Fibroblast of mammary gland (primary cell): ENCODE measurements at regions not wholly inside any gene's neighbourhood (a gene's known extent, or its start where the extent isn't known, plus 50 kb on each side); places are given as distances from the start of the nearest gene placed in this dataset.

ENCODE experiments used
- DNase-seq: peaks from one replicate; pipeline ENCODE4 v3.0.0-alpha.2; 2010; ENCODE audit warnings: low read depth
- H3K4me3 ChIP-seq: 2 replicates; pipeline ENCODE4 v1.5.1; 2011; ENCODE audit warnings: low read depth, mild to moderate bottlenecking, low read length, moderate library complexity; ENCODE audit not compliant: control insufficient read depth
- TF ChIP-seq, protein P1 (sequence below): conservative IDR thresholded peaks from 2 replicates; pipeline ENCODE4 v1.5.1; 2011; ENCODE audit warnings: low read depth, low read length, inconsistent platforms; ENCODE audit not compliant: control insufficient read depth, insufficient read depth

DNA sequence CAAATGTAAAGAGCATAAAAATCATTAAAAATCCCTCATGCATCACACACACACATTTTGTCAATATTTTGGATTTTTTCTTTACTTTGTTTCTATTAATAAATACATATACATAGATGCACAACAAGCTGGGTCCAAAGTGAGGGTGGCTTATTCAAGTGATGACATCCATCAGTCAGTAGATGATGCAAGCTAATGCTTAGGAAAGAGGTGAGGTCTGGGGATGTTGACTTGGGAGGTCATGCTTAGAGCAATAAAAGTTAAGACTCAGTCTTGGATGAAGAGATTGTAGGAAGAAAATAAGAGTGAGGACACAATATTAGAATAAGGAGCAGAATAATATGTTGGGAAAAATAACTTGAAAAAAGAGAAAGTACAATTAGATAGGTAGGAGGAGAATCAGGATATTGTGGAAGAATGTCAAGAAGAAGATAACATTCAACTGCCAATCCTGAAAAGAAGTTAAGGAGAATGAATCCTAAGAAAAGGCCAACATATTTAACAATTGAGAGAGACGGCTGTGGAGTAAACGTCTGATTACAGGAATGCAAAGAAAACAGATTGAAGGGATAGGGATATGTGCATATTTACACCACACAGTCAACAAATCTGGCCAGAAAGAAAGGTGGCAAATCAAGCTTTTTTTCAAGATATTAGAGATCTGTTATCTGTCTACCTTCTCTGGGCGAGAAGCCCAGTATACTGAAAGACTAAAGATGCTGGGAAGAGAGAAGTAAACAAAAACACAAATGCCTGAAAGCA is 111.0 kb upstream of the TJP1 start:
- TF ChIP-seq, protein P1, sequence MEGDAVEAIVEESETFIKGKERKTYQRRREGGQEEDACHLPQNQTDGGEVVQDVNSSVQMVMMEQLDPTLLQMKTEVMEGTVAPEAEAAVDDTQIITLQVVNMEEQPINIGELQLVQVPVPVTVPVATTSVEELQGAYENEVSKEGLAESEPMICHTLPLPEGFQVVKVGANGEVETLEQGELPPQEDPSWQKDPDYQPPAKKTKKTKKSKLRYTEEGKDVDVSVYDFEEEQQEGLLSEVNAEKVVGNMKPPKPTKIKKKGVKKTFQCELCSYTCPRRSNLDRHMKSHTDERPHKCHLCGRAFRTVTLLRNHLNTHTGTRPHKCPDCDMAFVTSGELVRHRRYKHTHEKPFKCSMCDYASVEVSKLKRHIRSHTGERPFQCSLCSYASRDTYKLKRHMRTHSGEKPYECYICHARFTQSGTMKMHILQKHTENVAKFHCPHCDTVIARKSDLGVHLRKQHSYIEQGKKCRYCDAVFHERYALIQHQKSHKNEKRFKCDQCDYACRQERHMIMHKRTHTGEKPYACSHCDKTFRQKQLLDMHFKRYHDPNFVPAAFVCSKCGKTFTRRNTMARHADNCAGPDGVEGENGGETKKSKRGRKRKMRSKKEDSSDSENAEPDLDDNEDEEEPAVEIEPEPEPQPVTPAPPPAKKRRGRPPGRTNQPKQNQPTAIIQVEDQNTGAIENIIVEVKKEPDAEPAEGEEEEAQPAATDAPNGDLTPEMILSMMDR = no peak
- DNase-seq = peak; percentile 9
- H3K4me3 ChIP-seq = no peak overlapping the region

DNA sequence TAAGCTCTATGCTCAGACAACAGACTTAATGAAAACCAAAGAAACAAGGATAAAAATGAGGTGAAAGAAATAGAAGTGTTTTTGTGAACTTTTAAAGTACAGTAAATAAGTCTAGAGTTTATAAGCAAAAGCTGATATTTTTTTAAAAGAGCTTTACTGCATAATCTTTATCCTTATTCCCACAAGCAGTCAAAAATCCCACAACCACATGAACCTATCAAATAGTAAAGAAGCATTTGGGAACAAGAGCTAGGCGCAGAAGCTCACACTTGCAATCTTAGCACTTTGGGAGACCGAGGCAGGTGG is 103.8 kb upstream of the TJP1 start:
- no peak overlapping the region for H3K4me3 ChIP-seq
- DNase-seq = no peak
- TF ChIP-seq, protein P1 = no peak

GRCh38 chr15:29925227-29926082 is 103.2 kb upstream of the TJP1 start:
- no peak overlapping the region for H3K4me3 ChIP-seq
- peak; percentile 79 for DNase-seq
- TF ChIP-seq, protein P1 = peak; percentile 94

- TF ChIP-seq, protein P1 = no peak
- DNase-seq = peak; percentile 14
- H3K4me3 ChIP-seq = no peak overlapping the region
Measured at GRCh38 chr15:29924750-29925149, 102.5 kb upstream of the TJP1 start.

DNA sequence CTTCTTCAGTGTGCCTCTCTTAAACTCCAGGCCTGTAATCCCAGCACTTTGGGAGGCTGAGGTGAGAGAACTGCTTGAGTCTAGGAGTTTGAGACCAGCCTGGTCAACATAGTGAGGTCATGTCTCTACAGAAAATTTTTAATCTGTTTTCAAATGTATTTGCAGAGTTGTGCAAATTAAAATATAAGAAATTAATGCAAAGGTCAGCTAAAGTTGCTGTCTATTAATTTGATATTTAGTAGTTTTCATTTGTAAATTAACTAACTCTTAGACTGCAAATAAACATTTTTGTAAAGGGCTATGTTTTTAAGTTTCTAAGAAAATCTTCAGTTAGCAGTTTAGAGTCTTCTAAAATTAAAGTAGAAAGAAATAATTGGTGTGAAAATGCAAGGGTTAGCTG is 99.9 kb upstream of the TJP1 start:
- no peak overlapping the region for H3K4me3 ChIP-seq
- DNase-seq = no peak
- TF ChIP-seq, protein P1 = no peak

DNA sequence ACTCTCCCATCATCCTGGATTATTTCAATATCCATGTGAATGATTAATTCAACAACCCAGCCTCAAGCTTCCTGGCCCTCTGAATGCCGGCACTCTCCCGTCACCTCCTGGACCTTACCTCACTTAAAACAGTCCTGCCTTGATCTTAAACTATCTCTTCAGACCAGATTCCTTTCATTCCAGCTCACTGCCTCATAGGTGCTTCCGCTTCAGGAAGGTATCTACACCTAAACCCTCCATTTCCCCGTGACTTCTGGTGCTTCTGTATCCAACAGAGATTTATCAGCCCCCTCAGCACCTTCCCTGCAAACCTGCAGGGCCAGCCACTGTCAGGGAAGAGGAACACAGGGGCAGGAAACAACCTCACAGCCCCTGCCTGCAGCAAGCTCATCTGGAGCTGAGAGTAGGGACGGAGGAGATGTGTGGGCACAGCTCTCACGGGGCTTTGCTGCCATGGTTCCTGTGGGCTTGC is 98.9 kb upstream of the TJP1 start:
- H3K4me3 ChIP-seq = no peak overlapping the region
- TF ChIP-seq, protein P1 = no peak
- DNase-seq = no peak
